GM12891 (cell line): ENCODE measurements at regions not wholly inside any gene's neighbourhood (a gene's known extent, or its start where the extent isn't known, plus 50 kb on each side); places are given as distances from the start of the nearest gene placed in this dataset.

Experiments
- PAX5 ChIP-seq: IDR thresholded peaks from 2 replicates; pipeline ENCODE4 v1.6.1; 2011; ENCODE audit warnings: low read length, moderate library complexity, mild to moderate bottlenecking; ENCODE audit not compliant: insufficient read depth, severe bottlenecking
- POLR2A ChIP-seq: IDR thresholded peaks from 2 replicates; pipeline ENCODE4 v1.6.1; 2011; ENCODE audit warnings: low read depth, low read length, control low read depth
- POLR2AphosphoS5 ChIP-seq: IDR thresholded peaks from 2 replicates; pipeline ENCODE4 v1.6.1; 2011; ENCODE audit warnings: low read depth, low read length, control low read depth
- POU2F2 ChIP-seq: IDR thresholded peaks from 2 replicates; pipeline ENCODE4 v1.6.1; 2011; ENCODE audit warnings: low read depth, mild to moderate bottlenecking, control low read depth, low read length, moderate library complexity
- SPI1 ChIP-seq: IDR thresholded peaks from 2 replicates; pipeline ENCODE4 v1.6.1; 2011; ENCODE audit warnings: low read depth, low read length, control low read depth
- TAF1 ChIP-seq: IDR thresholded peaks from 2 replicates; pipeline ENCODE4 v1.6.1; 2011; ENCODE audit warnings: low read depth, low read length, control low read depth

DNA sequence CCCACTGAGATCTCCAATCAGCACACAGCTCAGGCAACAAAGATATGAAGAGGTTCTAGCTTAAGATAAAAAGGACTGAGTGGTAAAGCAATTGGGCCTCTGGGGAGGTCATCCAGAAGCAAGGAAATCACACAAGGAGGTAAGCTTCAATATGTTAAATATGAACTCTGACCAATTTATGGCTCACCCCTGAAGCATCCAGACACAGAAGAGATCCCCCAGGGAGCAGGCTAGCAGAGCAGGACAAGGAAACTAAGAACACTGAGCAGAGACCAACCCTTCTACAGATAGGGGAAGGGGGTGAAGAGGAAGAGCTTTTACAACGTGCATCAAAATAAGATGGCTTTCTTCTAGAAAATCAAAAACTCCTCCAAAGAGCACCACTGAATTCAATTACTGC is 616.2 kb downstream of the DNAH5 start:
- TF ChIP-seq POLR2A (no peak), TAF1 (no peak), POLR2AphosphoS5 (no peak), SPI1 (no peak), PAX5 (no peak), POU2F2 (no peak)
